Cerebellar cortex (tissue), 1 donor: ENCODE measurements at regions not wholly inside any gene's neighbourhood (a gene's known extent, or its start where the extent isn't known, plus 50 kb on each side); places are given as distances from the start of the nearest gene placed in this dataset.

Source experiments
- DNase-seq: peaks from one replicate; pipeline ENCODE4 v3.0.0-alpha.2; 2015; ENCODE audit warnings: low spot score

- DNase-seq, result no peak
Measured at GRCh38 chr10:31644931-31645633, 283.5 kb downstream of the ARHGAP12 start.

DNA sequence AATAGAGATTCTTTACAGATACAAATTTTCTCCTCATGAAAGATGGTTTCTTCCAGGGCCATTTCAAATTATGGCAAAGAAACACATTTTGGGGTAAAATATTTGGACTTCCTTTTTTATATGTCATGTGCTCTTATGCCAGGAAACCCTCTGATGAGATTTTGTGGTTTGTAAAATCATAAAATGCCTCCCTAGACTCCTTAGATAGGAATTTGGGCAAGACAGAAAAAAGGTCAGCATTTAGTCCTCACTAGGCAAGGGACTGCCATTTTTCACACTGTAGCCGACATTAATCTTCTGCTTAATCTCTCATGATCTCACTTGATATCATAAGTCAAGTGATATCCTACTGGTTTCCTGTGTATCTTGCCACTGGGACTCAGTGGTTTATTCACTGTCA, 286.4 kb downstream of the ARHGAP12 start:
- no peak for DNase-seq

DNA sequence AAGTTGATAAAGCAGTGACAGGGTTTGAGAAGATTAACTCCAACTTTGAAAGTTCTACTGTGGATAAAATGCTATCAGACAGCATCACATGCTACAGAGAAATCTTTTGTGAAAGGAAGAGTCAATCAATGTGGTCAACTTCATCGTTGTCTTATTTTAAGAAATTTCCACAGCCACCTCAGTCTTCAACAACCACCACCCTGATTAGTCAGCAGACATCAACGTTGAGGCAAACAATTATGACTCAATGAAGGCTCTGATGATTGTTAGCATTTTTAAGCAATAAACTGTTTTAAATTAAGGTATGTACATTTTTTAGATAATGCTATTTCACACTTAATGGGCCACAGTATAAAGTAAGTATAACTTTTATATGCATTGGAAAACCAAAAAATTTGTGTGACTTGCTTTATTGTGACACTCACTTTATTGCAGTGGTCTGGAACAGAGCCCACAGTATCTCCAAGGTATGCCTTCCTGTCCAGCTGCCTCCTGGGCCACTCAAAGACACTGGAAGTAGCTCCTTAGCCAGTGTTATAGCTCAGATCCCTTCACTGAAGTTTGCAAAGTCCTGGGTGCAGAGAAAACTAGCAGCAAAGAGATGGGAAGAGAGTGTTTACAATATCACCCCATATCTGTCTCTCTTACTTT, 293.1 kb downstream of the ARHGAP12 start:
- DNase-seq, result no peak

GRCh38 chr10:31635009-31635408, 293.6 kb downstream of the ARHGAP12 start:
- DNase-seq, result no peak

- no peak for DNase-seq
Measured at GRCh38 chr10:31630861-31631567, 297.6 kb downstream of the ARHGAP12 start.

DNA sequence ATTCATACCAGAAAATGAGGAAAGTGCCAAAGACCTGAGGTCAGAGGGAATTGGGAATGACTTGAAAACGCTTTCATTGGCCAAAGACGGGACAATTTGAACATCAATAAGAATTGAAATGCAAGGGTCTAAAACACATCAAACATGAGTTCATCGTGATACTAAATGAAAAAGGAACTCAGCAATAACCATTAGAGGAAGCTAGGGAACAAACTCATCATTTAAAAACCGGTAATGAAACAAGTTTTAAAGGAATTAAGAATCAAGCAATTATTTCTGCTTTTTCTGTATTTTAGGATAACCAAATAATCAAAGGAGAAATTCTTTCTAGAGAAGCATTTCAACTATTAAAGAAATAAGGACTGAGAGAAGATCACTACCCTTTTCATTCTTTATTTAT, 303.1 kb downstream of the ARHGAP12 start:
- DNase-seq, result no peak

- no peak for DNase-seq
Measured at GRCh38 chr10:31624611-31625010, 304.0 kb downstream of the ARHGAP12 start.

- DNase-seq, result no peak
Measured at GRCh38 chr10:31623947-31624346, 304.7 kb downstream of the ARHGAP12 start.

- no peak for DNase-seq
Measured at GRCh38 chr10:31623466-31623865, 304.4 kb downstream of the ZEB1 start.

DNA sequence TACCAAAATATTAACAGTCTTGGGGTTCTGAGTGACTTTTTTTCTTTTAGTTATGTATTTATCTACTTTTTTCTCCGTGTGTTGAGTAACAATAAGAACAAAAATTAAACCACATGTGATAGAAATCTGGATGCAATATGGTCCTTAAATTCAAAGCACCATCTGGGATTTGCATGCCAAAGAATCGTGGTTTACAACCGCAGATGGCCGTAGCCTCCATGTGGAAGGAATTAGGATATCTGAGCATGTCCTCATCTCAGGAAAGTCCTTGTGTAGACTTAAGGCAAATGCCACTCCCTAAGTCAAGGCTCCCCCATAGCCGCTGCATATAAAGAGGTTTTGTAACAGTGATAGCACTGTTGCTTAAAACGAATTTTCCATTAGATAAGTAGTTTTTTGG, 304.0 kb downstream of the ZEB1 start:
- DNase-seq, result no peak

GRCh38 chr10:31621733-31622132, 302.7 kb downstream of the ZEB1 start:
- DNase-seq, result no peak

- no peak for DNase-seq
Measured at GRCh38 chr10:31620226-31621151, 301.5 kb downstream of the ZEB1 start.

GRCh38 chr10:31619531-31620061, 300.6 kb downstream of the ZEB1 start:
- DNase-seq, result no peak

DNA sequence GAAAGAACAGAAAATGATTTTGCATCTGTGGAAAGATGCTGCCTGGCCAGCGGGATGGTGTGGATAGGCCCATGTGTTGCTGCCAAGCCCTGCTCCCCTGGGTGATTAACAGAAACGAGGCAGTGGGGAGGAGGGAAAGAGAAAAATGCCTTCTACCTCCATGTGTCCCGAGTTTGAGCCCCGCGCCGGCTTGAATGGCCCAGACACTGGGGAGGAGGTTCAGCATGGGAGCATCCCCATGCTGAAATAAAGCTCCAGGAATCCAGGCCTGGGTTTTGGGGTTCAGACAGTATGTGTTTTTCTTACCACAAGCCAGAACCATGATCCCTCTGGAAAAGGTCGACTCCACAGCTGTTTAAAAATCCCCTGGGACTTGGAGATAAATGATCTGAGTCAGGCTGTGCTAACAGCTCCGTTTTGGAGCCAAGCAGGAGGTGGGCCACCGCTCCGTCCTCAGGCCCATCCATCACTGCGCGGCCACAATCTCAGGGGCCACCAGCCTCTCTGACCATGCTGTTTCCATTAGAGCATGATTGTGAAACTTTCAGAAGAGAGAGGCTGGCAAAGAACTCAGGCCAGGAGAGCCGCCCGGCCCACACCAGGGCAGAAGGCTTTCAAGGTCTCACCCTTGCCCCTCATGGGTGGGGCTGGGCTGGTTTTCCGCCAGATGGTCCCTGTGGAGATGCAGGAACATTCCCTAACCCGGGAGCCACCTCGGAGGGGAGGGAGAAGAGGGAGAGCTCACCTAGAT, 299.7 kb downstream of the ZEB1 start:
- no peak for DNase-seq

- no peak for DNase-seq
Measured at GRCh38 chr10:31617757-31618156, 298.7 kb downstream of the ZEB1 start.

GRCh38 chr10:31617133-31617532, 298.1 kb downstream of the ZEB1 start:
- no peak for DNase-seq

- DNase-seq, result no peak
Measured at GRCh38 chr10:31615129-31615528, 296.1 kb downstream of the ZEB1 start.

GRCh38 chr10:31614611-31615010, 295.6 kb downstream of the ZEB1 start:
- DNase-seq, result no peak

DNA sequence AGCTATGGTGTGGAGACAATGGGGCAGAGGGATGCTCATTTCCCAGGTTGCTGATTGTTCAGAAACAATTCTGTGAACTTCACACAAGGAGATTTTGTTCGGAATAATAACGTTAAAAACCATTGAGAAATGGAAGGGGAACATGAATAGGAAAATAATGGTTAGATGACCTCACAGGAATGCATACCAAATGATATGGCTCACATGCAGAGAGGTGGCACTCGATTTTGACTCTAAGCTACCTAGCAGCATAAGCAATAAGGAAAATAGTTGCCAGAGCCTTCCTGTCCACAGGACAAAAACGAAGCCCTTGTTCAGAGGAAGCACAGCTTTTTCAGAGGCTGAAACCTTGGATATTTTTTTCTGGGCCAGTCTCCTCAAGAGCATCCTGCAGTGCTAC, 293.1 kb downstream of the ZEB1 start:
- DNase-seq, result no peak

DNA sequence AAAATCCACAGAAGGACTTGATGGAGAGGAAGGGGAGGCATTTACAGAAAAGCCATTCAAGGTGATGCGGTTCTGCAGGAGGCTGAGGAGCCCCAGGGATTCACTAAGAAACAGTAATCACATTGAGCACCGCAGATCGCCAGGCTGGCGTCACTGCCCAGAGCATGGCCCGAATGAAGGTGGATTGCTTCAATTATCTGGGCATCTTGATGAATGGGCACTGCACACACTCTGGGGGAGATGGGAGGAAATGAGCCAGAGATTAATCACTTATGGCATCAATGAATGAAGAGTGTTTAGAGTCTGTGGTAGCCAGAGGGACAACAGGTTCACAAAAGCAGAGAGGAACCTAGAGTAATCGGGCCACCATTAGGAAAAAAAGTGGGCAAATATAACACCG, 292.1 kb downstream of the ZEB1 start:
- DNase-seq, result no peak

- no peak for DNase-seq
Measured at GRCh38 chr10:31607481-31607880, 288.5 kb downstream of the ZEB1 start.
